Activated CD8-positive, alpha-beta T cell treated with anti-CD3 and anti-CD28 coated beads for 36 hours (primary cell): ENCODE measurements at regions not wholly inside any gene's neighbourhood (a gene's known extent, or its start where the extent isn't known, plus 50 kb on each side); places are given as distances from the start of the nearest gene placed in this dataset.
A peak's percentile ranks its signal among the peaks of the same experiment; 100 is the strongest.

Experiments
- ATAC-seq: fragments of 200-7000 bp; cut with Tn5 transposase; one replicate; pipeline ENCODE4 v1.10.0; 2021; ENCODE audit warnings: mild to moderate bottlenecking, moderate library complexity
- CTCF ChIA-PET: fragments of 350-600 bp; sonication (Branson Sonifier 250); formaldehyde crosslinking; loops from one replicate; lab custom pipeline; 2021; ENCODE audit warnings: antibody characterized with exemption; lab: Charles Lee
- POLR2A ChIA-PET: fragments of 350-600 bp; sonication (Branson Sonifier 250); formaldehyde crosslinking; loops from one replicate; lab custom pipeline; 2021; ENCODE audit warnings: antibody characterized with exemption; lab: Charles Lee
- DNase-seq: peaks from one replicate; pipeline ENCODE4 v3.0.0-alpha.2; 2020
- H3K27ac Mint-ChIP-seq: one replicate; pipeline ENCODE4 v1.8.0; 2021; ENCODE audit warnings: mild to moderate bottlenecking, mixed read lengths
- H3K27me3 Mint-ChIP-seq: one replicate; pipeline ENCODE4 v1.8.0; 2021; ENCODE audit warnings: mixed read lengths
- H3K36me3 Mint-ChIP-seq: one replicate; pipeline ENCODE4 v1.8.0; 2021; ENCODE audit warnings: low read depth, mixed read lengths
- H3K4me1 Mint-ChIP-seq: one replicate; pipeline ENCODE4 v1.8.0; 2021; ENCODE audit warnings: low read depth, mixed read lengths
- H3K4me3 Mint-ChIP-seq: one replicate; pipeline ENCODE4 v1.8.0; 2021; ENCODE audit warnings: mild to moderate bottlenecking, moderate library complexity, mixed read lengths
- H3K9me3 Mint-ChIP-seq: one replicate; pipeline ENCODE4 v1.8.0; 2021; ENCODE audit warnings: mixed read lengths
- CTCF ChIP-seq: fragments of 200-600 bp; IDR thresholded peaks from one replicate; pipeline ENCODE4 v1.8.0; 2022; ENCODE audit warnings: antibody characterized with exemption, mild to moderate bottlenecking
- intact Hi-C: fragments of 100-400 bp; cut with micrococcal nuclease; formaldehyde crosslinking; loops from one replicate; pipeline ENCODE4 v1.10.0; 2022

GRCh38 chr2:47992671-47993070 lies 86.4 kb upstream of the FBXO11 start:
- Mint-ChIP-seq H3K9me3 (no peaks in the 10 kb centered on the region), H3K4me3 (no peak overlapping the region), H3K27ac (no peak overlapping the region), H3K27me3 (no peaks in the 10 kb centered on the region), H3K36me3 (no peaks in the 10 kb centered on the region), H3K4me1 (peaks cover 6% of the 10 kb centered on the region)
- no peak for DNase-seq
- ATAC-seq, result peak; percentile 39
- TF ChIP-seq CTCF, result no peak
- intact Hi-C loops, result no loop called here
- CTCF ChIA-PET, result interaction anchor here (1.6 kb wide), 1 partner anchor 24 kb away, joined by 4 read pairs; no protein-coding TSS in a partner anchor
- POLR2A ChIA-PET, result no interaction called here

DNA sequence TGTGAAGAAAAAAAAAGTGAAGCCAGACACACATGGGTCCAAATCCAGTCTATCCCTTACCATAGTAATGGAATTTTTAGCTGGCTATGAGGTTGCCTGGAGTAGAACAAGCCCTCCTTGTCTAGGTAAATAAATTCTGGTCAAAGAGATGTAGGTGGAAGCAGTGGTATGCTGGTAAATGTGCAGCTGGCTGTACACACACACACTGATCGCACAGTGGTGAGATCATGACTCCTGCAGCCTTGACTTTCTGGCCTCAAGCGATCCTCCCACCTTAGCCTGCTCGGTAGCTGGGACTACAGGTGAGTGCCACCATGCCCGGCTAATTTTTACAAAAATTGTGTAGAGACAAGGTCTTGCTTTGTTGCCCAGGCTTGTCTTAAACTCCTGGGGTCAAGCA lies 90.5 kb upstream of the FBXO11 start:
- Mint-ChIP-seq H3K27me3 (peaks cover 1% of the 10 kb centered on the region), H3K4me1 (peaks cover 6% of the 10 kb centered on the region), H3K4me3 (no peak overlapping the region), H3K27ac (no peak overlapping the region), H3K36me3 (no peaks in the 10 kb centered on the region), H3K9me3 (no peaks in the 10 kb centered on the region)
- ATAC-seq (no peak), DNase-seq (no peak)
- intact Hi-C loops, result no loop called here
- ChIA-PET CTCF (interaction anchor here (1.5 kb wide), 1 partner anchor 12 kb away, joined by 4 read pairs; no protein-coding TSS in a partner anchor), POLR2A (no interaction called here)
- no peak for TF ChIP-seq CTCF

GRCh38 chr2:47999512-47999911 lies 93.2 kb upstream of the FBXO11 start:
- ChIA-PET POLR2A (no interaction called here), CTCF (no interaction called here)
- peaks cover 1% of the 10 kb centered on the region for H3K27me3 Mint-ChIP-seq
- ATAC-seq (no peak), DNase-seq (no peak)
- H3K4me1 Mint-ChIP-seq, result no peaks in the 10 kb centered on the region
- no peak for TF ChIP-seq CTCF
- H3K4me3 Mint-ChIP-seq, result no peak overlapping the region
- H3K27ac Mint-ChIP-seq, result no peak overlapping the region
- intact Hi-C loops, result no loop called here
- no peaks in the 10 kb centered on the region for H3K9me3 Mint-ChIP-seq
- no peaks in the 10 kb centered on the region for H3K36me3 Mint-ChIP-seq

DNA sequence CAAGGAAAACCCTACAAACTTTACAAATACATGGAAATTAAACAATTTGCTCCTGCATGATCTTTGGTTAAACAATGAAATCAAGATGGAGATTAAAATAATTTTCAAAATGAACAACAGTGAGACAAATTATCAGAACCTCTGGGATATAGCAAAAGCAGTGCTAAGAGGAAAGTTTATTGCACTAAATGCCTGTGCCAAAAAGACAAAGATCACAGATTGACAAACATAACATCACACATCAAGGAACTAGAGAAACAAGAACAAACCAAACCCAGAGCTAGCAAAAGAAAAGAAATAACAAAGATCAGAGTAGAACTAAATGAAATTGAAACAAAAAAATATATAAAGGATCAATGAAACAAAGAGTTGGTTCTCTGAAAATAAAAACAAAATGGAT lies 95.2 kb upstream of the FBXO11 start:
- Mint-ChIP-seq H3K9me3 (no peaks in the 10 kb centered on the region), H3K4me1 (no peaks in the 10 kb centered on the region), H3K27me3 (peaks cover 1% of the 10 kb centered on the region), H3K4me3 (no peak overlapping the region), H3K27ac (no peak overlapping the region), H3K36me3 (no peaks in the 10 kb centered on the region)
- intact Hi-C loops, result no loop called here
- CTCF ChIA-PET, result interaction anchor here (1.0 kb wide), 1 partner anchor 16 kb away, joined by 3 read pairs; no protein-coding TSS in a partner anchor
- no peak for ATAC-seq
- DNase-seq, result no peak
- TF ChIP-seq CTCF, result no peak
- POLR2A ChIA-PET, result no interaction called here

GRCh38 chr2:48006094-48006493 lies 99.8 kb upstream of the FBXO11 start:
- ChIA-PET POLR2A (no interaction called here), CTCF (no interaction called here)
- Mint-ChIP-seq H3K27me3 (no peaks in the 10 kb centered on the region), H3K4me3 (no peak overlapping the region), H3K4me1 (no peaks in the 10 kb centered on the region), H3K36me3 (no peaks in the 10 kb centered on the region), H3K9me3 (no peaks in the 10 kb centered on the region), H3K27ac (no peak overlapping the region)
- TF ChIP-seq CTCF, result no peak
- DNase-seq (no peak), ATAC-seq (no peak)
- intact Hi-C loops, result no loop called here
